DND-41 (cell line): ENCODE measurements at regions not wholly inside any gene's neighbourhood (a gene's known extent, or its start where the extent isn't known, plus 50 kb on each side); places are given as distances from the start of the nearest gene placed in this dataset.

Experiments used
- ATAC-seq: fragments of 200-7000 bp; cut with Tn5 transposase; 3 replicates; pipeline ENCODE4 v1.9.1; 2021; ENCODE audit warnings: low read depth; ENCODE audit not compliant: insufficient read depth
- DNase-seq: peaks from one replicate; pipeline ENCODE4 v3.0.0-alpha.2; 2020
- H2AFZ ChIP-seq: 2 replicates; pipeline ENCODE4 v1.6.0; 2012; ENCODE audit warnings: low read depth, low read length
- H3K27ac ChIP-seq: 2 replicates; pipeline ENCODE4 v1.5.1; 2012; ENCODE audit warnings: low read length, inconsistent platforms
- H3K27me3 ChIP-seq: fragments of 200-600 bp; sonication (generic); 2 replicates; pipeline ENCODE4 v1.6.0; 2012; ENCODE audit warnings: low read length, mild to moderate bottlenecking, inconsistent platforms; ENCODE audit not compliant: insufficient read depth, poor library complexity
- H3K36me3 ChIP-seq: 2 replicates; pipeline ENCODE4 v1.5.1; 2012; ENCODE audit warnings: low read length, inconsistent platforms; ENCODE audit not compliant: insufficient read depth
- H3K4me1 ChIP-seq: 2 replicates; pipeline ENCODE4 v1.5.1; 2012; ENCODE audit warnings: mild to moderate bottlenecking, low read length; ENCODE audit not compliant: insufficient read depth
- H3K4me2 ChIP-seq: 2 replicates; pipeline ENCODE4 v1.6.0; 2012; ENCODE audit warnings: mild to moderate bottlenecking, moderate library complexity, low read length, inconsistent platforms; ENCODE audit not compliant: insufficient read depth
- H3K4me3 ChIP-seq, 2 experiments: fragments of 200-600 bp in 1 of 2; shearing (Covaris generic) in 1 of 2; 2 replicates each; pipeline ENCODE4 v1.5.1; 2012 to 2016; ENCODE audit warnings: inconsistent platforms in 2 of 2, low read length in 2 of 2, mild to moderate bottlenecking in 2 of 2, low read depth in 1 of 2, moderate library complexity in 1 of 2
- H3K79me2 ChIP-seq: 2 replicates; pipeline ENCODE4 v1.6.0; 2012; ENCODE audit warnings: low read length, inconsistent platforms; ENCODE audit not compliant: insufficient read depth
- H3K9ac ChIP-seq: 2 replicates; pipeline ENCODE4 v1.6.0; 2012; ENCODE audit warnings: low read depth, mild to moderate bottlenecking, inconsistent platforms, low read length, moderate library complexity
- H3K9me3 ChIP-seq: 2 replicates; pipeline ENCODE4 v1.5.1; 2012; ENCODE audit warnings: low read length, moderate library complexity, mild to moderate bottlenecking, inconsistent platforms; ENCODE audit not compliant: insufficient read depth, severe bottlenecking
- H4K20me1 ChIP-seq: 2 replicates; pipeline ENCODE4 v1.6.0; 2012; ENCODE audit warnings: low read length; ENCODE audit not compliant: insufficient read depth
- EZH2 ChIP-seq: IDR thresholded peaks from 3 replicates; pipeline ENCODE4 v1.6.1; 2012; ENCODE audit warnings: borderline replicate concordance, low read depth, mild to moderate bottlenecking, moderate library complexity, low read length, inconsistent platforms; ENCODE audit not compliant: severe bottlenecking
- TF ChIP-seq, protein P1 (sequence below): IDR thresholded peaks from 2 replicates; pipeline ENCODE4 v1.5.1; 2012; ENCODE audit warnings: borderline replicate concordance, low read length, moderate library complexity, mild to moderate bottlenecking; ENCODE audit not compliant: poor library complexity, severe bottlenecking; ENCODE audit errors: extremely low read depth

DNA sequence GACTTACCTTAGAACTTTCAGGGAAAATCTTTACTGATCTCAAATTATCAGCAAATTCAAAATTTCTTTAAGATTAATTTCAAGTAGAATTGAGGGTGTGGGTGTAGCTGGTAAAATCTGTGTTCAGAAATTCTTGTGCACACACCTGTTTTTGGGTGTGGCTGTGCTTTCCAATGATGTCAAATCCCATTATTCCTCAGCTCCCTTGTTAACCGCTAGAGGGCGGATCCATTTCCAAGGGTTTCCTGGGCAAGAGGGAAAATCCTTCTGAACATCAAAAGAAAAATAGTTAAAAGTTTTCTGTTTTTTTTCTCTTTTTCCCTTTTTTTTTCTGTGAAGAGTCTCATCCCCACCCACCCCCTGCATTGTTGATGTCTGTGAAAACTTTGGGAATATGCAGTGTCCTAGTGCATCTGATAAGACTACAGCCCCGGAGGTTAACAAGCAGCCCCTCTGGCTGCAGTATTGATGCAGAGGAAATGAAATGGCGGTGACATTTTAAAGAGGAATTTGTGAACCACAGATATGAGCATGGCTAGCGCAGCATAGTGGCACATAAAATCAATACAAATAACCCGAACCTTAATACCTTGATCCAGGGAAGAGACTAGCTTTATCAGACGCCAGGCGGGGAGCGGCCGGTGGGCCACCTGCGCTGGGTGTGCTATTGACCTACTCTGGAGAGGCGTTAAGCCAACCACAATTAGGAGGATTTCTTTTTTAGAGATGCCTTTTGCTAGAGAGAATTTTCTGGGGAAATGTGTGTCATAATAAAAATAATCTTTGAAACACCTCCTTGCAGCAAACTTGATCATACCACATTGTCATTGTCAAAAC lies 130.9 kb downstream of the FOXA2 start:
- H4K20me1 ChIP-seq, result 0 out of 2 replicates have a peak, but pooled peaks cover 2% of the 10 kb centered on the region
- TF ChIP-seq, protein P1, sequence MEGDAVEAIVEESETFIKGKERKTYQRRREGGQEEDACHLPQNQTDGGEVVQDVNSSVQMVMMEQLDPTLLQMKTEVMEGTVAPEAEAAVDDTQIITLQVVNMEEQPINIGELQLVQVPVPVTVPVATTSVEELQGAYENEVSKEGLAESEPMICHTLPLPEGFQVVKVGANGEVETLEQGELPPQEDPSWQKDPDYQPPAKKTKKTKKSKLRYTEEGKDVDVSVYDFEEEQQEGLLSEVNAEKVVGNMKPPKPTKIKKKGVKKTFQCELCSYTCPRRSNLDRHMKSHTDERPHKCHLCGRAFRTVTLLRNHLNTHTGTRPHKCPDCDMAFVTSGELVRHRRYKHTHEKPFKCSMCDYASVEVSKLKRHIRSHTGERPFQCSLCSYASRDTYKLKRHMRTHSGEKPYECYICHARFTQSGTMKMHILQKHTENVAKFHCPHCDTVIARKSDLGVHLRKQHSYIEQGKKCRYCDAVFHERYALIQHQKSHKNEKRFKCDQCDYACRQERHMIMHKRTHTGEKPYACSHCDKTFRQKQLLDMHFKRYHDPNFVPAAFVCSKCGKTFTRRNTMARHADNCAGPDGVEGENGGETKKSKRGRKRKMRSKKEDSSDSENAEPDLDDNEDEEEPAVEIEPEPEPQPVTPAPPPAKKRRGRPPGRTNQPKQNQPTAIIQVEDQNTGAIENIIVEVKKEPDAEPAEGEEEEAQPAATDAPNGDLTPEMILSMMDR, result no peak
- no peak for TF ChIP-seq EZH2
- DNase-seq (no peak), ATAC-seq (no peak)
- H3K27me3 ChIP-seq, result peaks cover 11% of the 10 kb centered on the region
- H3K4me1 ChIP-seq, result no peaks in the 10 kb centered on the region
- H3K9ac ChIP-seq, result no peak overlapping the region
- H2AFZ ChIP-seq, result no peak overlapping the region
- H3K4me2 ChIP-seq, result no peak overlapping the region
- no peaks in the 10 kb centered on the region for H3K36me3 ChIP-seq
- H3K79me2 ChIP-seq, result no peaks in the 10 kb centered on the region
- H3K4me3 ChIP-seq, result no peak overlapping the region
- no peak overlapping the region for H3K27ac ChIP-seq
- no peaks in the 10 kb centered on the region for H3K9me3 ChIP-seq

GRCh38 chr20:22452442-22453011 lies 131.8 kb downstream of the FOXA2 start:
- Histone ChIP-seq H3K27me3 (peaks cover 20% of the 10 kb centered on the region), H3K9ac (no peak overlapping the region), H3K4me3 (no peak overlapping the region), H4K20me1 (0 out of 2 replicates have a peak, but pooled peaks cover 2% of the 10 kb centered on the region), H3K4me1 (no peaks in the 10 kb centered on the region), H2AFZ (no peak overlapping the region), H3K36me3 (no peaks in the 10 kb centered on the region), H3K4me2 (no peak overlapping the region), H3K79me2 (no peaks in the 10 kb centered on the region), H3K9me3 (no peaks in the 10 kb centered on the region), H3K27ac (no peak overlapping the region)
- DNase-seq (no peak), ATAC-seq (no peak)
- no peak for TF ChIP-seq EZH2
- TF ChIP-seq, protein P1, result no peak

DNA sequence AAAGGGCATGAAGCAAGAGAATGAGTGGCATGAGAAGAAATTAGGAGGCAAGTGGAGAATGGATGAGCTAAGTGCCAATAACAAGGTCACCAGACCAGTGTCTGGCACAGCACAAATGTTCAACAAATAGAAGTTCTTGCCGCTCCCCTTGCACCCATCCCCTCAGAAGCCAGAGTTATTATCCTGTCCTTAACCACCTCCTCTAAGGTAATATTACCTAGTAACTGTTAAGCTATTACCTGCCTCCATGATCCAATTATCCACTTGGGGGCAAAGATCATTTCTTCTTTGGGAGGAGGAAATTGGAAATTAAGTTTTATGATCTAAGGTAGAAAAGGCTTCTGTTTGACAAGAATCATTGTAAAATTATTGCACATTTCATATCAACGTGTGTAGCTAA lies 133.8 kb downstream of the FOXA2 start:
- H3K4me3 ChIP-seq, result no peak overlapping the region
- no peak overlapping the region for H2AFZ ChIP-seq
- no peaks in the 10 kb centered on the region for H3K79me2 ChIP-seq
- H3K27ac ChIP-seq, result no peak overlapping the region
- no peaks in the 10 kb centered on the region for H3K36me3 ChIP-seq
- DNase-seq, result no peak
- H3K4me1 ChIP-seq, result no peaks in the 10 kb centered on the region
- H3K9ac ChIP-seq, result no peak overlapping the region
- no peak for TF ChIP-seq EZH2
- TF ChIP-seq, protein P1, result no peak
- ATAC-seq, result no peak
- no peak overlapping the region for H3K4me2 ChIP-seq
- H4K20me1 ChIP-seq, result 0 out of 2 replicates have a peak, but pooled peaks cover 2% of the 10 kb centered on the region
- no peaks in the 10 kb centered on the region for H3K9me3 ChIP-seq
- H3K27me3 ChIP-seq, result peaks cover 23% of the 10 kb centered on the region
